Stimulated activated naive CD4-positive, alpha-beta T cell treated with Interleukin-2 at 50 U/mL for 16 hours (primary cell): ENCODE measurements at regions not wholly inside any gene's neighbourhood (a gene's known extent, or its start where the extent isn't known, plus 50 kb on each side); places are given as distances from the start of the nearest gene placed in this dataset.

Source experiments
- DNase-seq: peaks from one replicate; lab custom pipeline; 2025; lab: John Stamatoyannopoulos, UW

DNA sequence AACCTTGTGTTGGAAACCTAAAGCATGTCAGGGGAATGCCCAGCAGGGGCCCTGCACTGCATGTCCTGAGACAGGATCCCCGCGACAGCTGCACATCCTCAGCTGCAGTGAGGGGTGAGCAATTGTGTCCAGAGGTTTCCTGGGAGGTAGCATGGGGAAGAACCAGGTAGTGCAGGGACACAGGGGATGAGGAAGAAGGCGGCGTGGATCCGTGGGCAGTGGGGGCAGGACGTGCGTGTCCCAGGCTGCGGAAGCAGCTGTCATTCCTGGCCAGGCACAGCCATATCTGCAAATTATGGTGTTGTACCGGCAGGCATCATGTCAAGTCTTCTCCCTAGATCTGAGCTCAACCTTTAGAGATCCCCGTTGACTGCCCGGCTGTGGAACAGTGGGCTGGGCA is 238.2 kb upstream of the MYT1L start:
- no peak for DNase-seq

DNA sequence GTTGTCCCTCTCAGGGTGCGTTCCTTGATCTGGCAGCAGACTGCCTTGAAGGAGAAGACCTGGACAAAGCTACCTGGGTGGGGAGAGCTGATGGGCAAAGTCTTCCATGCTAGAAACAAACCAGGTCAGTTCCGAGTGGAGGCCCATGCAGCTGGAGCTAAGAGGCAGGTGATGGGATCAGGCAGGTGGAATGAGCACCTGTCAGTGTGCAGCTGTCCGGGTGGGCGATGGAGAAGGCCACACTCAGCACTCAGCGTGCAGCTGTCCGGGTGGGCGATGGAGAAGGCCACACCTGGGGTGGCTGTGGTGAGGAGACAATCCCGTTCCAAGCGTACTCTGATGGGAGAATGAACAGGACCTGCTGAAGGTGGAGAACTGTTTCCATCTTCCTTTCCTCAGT is 237.3 kb upstream of the MYT1L start:
- DNase-seq = no peak

DNA sequence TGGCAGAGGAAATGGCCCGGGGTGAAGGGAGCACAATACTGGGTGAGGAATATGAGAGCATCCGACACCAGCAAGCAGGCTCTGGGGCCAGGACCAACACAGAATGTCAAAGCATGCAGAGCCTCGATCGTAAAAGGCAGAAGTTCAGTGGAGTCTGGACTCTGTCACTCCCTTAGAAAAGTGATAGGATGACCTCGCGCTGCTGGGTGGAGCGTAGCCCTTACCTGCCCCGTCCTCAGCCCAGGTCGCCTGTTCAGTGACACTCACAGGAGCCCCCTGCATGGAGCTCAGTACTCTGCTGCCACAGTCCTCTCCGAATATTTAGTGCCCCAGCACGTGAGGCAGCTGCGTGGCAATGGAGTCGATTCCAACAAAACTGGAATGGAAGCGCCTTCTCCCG is 236.7 kb upstream of the MYT1L start:
- DNase-seq = no peak

DNA sequence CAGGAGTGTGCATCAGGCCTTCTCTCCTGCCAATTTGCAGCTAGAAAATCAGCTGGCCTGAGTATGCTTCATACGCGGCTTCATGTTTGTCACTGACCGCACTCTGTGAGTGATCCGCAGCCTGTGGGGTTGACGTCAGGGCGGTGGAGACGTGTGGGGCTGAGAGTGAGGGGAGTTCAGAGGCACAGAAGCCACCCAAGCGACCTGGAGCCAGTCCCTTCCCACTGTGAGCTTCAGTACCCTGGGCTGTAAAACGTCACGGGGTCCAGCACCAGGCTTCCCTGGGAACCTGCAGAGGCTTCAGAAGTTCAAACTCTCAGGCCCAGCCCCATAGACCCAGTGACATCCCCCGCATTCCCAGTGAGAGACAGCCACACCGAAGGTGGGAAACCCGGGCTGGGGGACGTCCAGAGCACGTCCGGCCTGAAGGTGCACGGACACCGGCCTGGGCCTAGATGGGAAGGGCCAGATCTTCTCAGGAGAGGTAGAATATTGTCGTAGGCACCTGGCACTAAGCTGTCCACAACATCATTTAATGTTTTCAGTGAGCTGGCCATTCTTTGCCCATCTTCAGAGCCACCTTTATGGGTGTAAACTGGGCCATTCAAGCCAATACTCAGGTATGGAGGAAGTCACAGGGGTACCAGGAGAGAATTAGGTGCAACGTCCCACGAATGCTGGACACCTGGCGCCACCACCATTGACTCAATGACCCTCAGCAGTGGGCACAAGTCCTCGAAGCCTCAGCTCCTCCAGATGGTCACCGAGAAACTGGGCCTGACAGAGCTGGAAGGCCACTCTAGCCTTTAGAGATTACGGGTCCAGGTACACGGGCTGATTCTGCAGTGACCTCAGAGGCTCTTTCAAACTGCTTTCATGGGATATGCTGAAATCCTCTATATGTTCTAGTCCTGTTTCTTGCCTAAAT is 235.6 kb upstream of the MYT1L start:
- no peak for DNase-seq

DNA sequence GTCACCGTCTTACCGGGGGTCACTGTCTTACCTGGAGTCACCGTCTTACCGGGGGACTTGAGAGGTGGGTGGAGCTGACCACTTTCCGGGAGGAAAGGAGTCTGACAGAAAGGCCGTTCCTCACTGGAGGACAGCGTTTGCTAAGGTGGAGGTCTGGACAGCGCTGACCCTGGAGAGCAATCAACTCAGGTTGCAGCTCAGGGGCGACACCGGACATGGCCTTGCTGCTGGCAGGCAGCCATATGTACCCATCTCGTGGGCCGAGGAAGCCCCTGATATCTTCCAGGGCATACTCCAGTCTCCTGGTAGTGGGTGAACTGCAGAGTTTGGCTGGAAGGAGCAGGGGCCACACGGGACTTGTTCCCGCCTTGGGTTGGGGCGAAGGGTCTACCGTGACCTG is 234.6 kb upstream of the MYT1L start:
- DNase-seq = no peak

DNA sequence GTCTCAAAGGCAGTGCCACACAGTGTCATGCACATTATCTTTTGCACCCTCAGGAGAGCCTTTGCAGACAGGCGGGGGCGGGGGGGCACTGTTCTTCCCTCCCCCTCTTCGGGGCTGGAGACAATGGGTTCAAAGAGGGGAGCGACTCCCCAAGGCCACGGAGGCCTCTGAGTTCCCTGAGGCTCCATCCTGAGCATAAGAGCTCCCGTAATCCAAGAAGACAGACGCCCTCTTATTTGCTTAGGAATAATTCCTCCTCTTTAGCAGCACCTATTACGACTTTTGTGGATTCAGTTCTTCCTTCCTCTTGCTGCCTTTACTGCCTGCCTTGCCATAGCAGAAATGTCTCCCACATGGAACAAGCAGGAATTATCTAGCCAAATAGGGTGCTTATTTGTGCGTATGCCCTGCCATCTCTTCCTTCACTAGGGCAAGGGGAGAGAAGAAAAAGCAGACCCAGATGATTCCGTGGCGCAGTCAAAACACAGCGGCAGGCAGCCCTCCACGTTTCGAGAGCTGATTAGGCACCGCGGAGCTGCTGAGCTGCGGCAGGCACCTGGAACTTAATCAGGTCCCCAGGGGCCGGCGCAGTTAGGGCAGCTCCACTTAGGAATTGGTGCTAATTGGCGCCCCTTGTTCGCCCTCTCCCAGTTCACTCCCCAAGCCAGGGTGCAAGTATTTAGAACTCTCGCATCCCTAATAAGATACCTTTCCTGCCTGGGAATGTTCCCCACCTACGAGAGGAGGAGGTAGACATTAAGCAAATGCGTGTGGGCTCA is 233.4 kb upstream of the MYT1L start:
- no peak for DNase-seq

- no peak for DNase-seq
These were observed 232.3 kb upstream of the MYT1L start for GRCh38 chr2:2563309-2563860.

DNA sequence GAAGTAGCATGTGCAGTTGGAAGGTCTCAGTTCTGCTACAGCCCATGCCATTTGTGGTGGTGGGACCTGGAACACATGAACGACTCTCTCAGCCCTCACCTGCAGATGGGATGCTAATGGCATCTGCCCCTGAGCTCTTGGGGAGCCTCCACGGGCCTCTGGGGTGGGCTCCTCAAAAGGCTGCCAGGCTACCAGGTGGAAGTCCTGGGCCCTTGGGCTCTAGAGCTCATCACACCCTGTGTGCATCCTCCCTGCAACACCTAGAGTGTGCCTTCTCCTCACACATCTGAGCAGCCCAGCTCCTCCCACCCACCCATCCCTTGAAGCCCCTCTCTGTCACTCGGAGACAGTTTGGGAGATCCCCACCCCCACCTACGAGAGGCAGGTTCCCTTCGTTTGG is 231.8 kb upstream of the MYT1L start:
- no peak for DNase-seq

- DNase-seq = no peak
These were observed 230.4 kb upstream of the MYT1L start for GRCh38 chr2:2561346-2562095.

- no peak for DNase-seq
These were observed 229.4 kb upstream of the MYT1L start for GRCh38 chr2:2560374-2561015.

- DNase-seq = no peak
These were observed 227.4 kb upstream of the MYT1L start for GRCh38 chr2:2558476-2558875.

- no peak for DNase-seq
These were observed 226.4 kb upstream of the MYT1L start for GRCh38 chr2:2557475-2557874.

- DNase-seq = no peak
These were observed 219.8 kb upstream of the MYT1L start for GRCh38 chr2:2550856-2551255.

GRCh38 chr2:2547911-2548310 is 216.8 kb upstream of the MYT1L start:
- DNase-seq = no peak

DNA sequence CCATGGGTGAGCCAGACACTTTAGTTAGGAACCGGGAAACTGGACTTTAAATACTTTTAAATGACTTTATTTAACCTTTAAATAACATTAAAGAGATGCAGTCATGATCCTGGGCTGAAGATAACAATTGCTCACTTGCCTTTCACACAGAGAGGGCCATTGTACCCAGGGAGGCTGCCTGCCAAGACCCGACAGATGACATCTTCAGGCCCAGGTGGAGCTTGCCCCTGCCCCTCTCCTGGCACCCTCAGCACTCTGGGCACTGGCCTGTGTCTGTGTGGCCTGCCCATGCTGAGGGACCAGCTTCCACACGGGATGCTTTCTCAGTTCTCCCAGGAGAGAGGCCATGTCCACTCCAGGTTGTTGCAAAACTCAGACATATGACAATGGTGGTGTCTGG is 216.4 kb upstream of the MYT1L start:
- no peak for DNase-seq

GRCh38 chr2:2546046-2546445 is 215.0 kb upstream of the MYT1L start:
- DNase-seq = no peak

DNA sequence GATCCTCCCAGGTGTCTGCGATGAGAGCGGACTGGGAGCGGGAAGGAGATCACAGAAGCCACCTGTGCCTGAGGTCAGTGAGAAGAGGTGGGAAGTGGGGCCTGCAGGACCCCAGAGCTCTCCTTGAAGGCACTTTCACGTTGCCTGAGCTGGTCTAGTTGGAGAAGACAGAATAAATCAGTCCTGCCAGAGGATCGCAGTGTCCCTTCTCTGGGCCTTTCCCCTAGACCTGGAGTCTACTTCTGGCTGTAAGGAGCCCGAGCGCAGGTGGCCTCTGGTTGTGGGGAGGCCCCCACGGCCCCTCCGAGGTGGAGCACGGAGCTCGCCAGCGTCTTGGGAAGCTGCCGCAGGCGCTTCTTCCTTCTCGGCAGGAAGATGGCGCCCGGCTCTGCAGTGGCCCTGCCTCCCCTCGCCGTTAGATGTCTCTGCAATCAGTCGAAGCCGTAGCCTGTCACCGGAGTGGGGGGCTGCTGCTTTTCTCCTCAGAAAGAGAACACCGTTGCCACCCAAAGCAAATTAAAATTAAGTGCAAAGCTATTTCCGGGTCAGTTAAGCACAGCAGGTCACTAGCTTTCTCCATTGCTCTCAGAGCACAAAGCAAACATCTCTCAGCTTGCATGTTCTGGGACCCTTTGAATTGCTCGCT is 212.0 kb upstream of the MYT1L start:
- DNase-seq = no peak

DNA sequence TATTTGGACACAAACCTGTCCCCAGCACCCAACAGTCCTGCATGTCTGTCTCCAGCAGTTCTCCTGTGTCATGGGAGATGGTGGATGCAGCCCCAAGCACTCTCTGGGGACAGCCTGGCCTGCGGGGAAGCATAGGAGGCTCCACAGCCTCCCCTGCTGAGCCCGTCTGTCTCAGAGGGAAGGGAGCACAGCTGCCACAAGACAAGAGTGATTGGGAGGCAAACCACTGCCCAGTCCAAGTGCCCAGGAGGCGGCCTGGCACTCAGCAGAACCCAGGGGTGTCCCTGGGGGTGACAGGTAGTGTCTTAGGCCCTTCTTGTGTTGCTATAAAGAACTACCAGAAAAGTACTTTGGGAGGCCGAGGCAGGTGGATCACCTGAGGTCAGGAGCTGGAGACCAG is 211.2 kb upstream of the MYT1L start:
- DNase-seq = no peak

DNA sequence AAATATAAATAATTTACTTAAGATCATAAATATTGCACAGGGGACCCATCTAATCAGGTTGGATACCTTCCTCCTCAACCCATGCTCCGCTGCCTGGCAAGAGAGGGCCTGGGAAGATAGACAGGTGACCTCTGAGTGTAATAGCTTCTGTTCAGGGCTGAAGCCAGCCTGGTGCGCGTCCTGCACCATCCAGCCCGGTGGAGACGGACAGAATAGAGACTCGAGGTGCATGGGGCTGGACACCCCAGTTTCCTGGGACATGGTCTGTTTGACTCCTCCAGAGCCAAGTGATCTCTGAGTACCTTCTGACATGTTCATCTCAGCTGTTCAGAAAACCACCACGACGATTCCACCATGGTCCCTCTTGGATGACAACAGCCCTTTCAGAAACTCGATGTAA is 209.3 kb upstream of the MYT1L start:
- DNase-seq = no peak

DNA sequence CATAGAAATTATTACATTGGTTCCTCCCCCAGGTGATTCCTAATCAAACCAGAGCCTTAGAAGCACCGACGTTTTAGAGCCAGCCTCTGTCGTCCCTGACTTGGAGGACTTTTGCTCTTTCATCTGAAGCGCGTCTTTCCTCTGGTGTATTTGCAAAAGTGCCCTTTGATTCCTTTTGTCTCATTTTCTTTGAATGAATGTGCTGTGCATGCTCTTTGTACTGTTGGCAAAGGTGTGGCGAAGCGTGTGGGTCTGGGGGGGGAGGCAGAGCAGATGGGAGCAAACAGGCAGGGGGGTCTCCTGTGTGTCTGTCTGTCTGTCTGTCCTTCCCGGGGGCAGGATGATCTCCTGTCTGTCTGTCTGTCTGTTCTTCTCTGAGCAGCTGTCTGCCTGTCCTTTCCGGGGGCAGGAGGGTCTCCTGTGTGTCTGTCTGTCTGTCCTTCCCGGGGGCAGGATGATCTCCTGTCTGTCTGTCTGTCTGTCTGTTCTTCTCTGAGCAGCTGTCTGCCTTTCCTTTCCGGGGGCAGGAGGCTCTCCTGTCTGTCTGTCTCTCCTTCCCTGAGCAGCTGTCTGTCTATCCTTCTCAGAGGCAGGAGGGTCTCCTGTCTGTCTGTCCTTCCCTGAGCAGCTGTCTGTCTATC is 205.5 kb upstream of the MYT1L start:
- DNase-seq = no peak

- DNase-seq = no peak
These were observed 199.3 kb upstream of the MYT1L start for GRCh38 chr2:2530334-2530733.
